Mucosa of rectum (tissue), 2 donors: ENCODE measurements at regions not wholly inside any gene's neighbourhood (a gene's known extent, or its start where the extent isn't known, plus 50 kb on each side); places are given as distances from the start of the nearest gene placed in this dataset.
"Not testable (repeated sequence)": the region's sequence is repeated elsewhere in the genome, so short reads cannot be mapped to it uniquely, and the experiment has no call there.

Source experiments
- H3K27ac ChIP-seq, 2 donors: one replicate each; pipeline ENCODE4 v1.7.0; 2013; ENCODE audit warnings: inconsistent platforms in 2 of 2, low read depth in 2 of 2, low read length in 2 of 2
- H3K27me3 ChIP-seq, 2 donors: one replicate each; pipeline ENCODE4 v1.7.0; 2013; ENCODE audit warnings: low read length in 2 of 2; ENCODE audit not compliant: control insufficient read depth in 2 of 2, insufficient read depth in 2 of 2
- H3K36me3 ChIP-seq, 2 donors: one replicate each; pipeline ENCODE4 v1.7.0; 2013; ENCODE audit warnings: low read length in 2 of 2; ENCODE audit not compliant: control insufficient read depth in 2 of 2, insufficient read depth in 2 of 2
- H3K4me1 ChIP-seq, 2 donors: one replicate each; pipeline ENCODE4 v1.7.0; 2013; ENCODE audit warnings: low read length in 2 of 2, mild to moderate bottlenecking in 1 of 2; ENCODE audit not compliant: control insufficient read depth in 2 of 2, insufficient read depth in 2 of 2
- H3K4me3 ChIP-seq, 2 donors: one replicate each; pipeline ENCODE4 v1.7.0; 2013; ENCODE audit warnings: low read length in 2 of 2
- H3K9ac ChIP-seq, 2 donors: one replicate each; pipeline ENCODE4 v1.7.0; 2013; ENCODE audit warnings: low read length in 2 of 2, low read depth in 1 of 2, mild to moderate bottlenecking in 1 of 2
- H3K9me3 ChIP-seq, 2 donors: one replicate each; pipeline ENCODE4 v1.7.0; 2013; ENCODE audit warnings: low read length in 2 of 2; ENCODE audit not compliant: control insufficient read depth in 2 of 2
- donor health status: healthy.
- donor health status: Normal muscosa, but diverticular disease.

DNA sequence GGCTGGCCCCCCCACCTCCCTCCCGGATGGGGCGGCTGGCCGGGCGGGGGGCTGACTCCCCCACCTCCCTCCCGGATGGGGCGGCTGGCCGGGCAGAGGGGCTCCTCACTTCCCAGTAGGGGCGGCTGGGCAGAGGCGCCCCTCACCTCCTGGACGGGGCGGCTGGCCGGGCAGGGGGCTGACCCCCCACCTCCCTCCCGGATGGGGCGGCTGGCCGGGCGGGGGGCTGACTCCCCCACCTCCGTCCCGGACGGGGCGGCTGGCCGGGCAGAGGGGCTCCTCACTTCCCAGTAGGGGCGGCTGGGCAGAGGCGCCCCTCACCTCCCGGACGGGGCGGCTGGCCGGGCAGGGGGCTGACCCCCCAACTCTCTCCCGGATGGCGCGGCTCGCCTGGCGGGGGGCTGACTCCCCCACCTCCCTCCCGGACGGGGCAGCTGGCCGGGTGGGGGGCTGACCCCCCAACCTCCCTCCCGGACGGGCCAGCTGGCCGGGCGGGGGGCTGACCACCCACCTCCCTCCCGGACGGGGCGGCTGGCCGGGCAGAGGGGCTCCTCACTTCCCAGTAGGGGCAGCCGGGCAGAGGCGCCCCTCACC, 194.1 kb upstream of the GRIA1 start:
- not testable (repeated sequence) for H3K9ac ChIP-seq, H3K4me1 ChIP-seq, H3K9me3 ChIP-seq, H3K27me3 ChIP-seq, H3K27ac ChIP-seq, H3K4me3 ChIP-seq, H3K36me3 ChIP-seq

- H3K9ac ChIP-seq = no peak overlapping the region
- no peaks in the 10 kb centered on the region for H3K9me3 ChIP-seq
- no peak overlapping the region for H3K4me3 ChIP-seq
- H3K36me3 ChIP-seq = no peaks in the 10 kb centered on the region
- no peaks in the 10 kb centered on the region for H3K4me1 ChIP-seq
- H3K27ac ChIP-seq = no peak overlapping the region
- H3K27me3 ChIP-seq = no peaks in the 10 kb centered on the region
Measured at GRCh38 chr5:153299891-153300290, 190.6 kb upstream of the GRIA1 start.

- no peak overlapping the region for H3K27ac ChIP-seq
- no peak overlapping the region for H3K4me3 ChIP-seq
- no peaks in the 10 kb centered on the region for H3K27me3 ChIP-seq
- no peaks in the 10 kb centered on the region for H3K4me1 ChIP-seq
- H3K36me3 ChIP-seq = no peaks in the 10 kb centered on the region
- H3K9ac ChIP-seq = no peak overlapping the region
- H3K9me3 ChIP-seq = peaks cover 0 to 3% of the 10 kb centered on the region in 2 donors
Measured at GRCh38 chr5:153308282-153308681, 182.2 kb upstream of the GRIA1 start.

GRCh38 chr5:153318556-153318955, 171.9 kb upstream of the GRIA1 start:
- H3K4me1 ChIP-seq = no peaks in the 10 kb centered on the region
- no peak overlapping the region for H3K4me3 ChIP-seq
- no peaks in the 10 kb centered on the region for H3K27me3 ChIP-seq
- H3K9ac ChIP-seq = no peak overlapping the region
- no peak overlapping the region for H3K27ac ChIP-seq
- no peaks in the 10 kb centered on the region for H3K36me3 ChIP-seq
- H3K9me3 ChIP-seq = peaks cover 0 to 2% of the 10 kb centered on the region in 2 donors

GRCh38 chr5:153321478-153321877, 169.0 kb upstream of the GRIA1 start:
- Histone ChIP-seq H3K9ac (no peak overlapping the region), H3K9me3 (peaks cover 0 to 2% of the 10 kb centered on the region in 2 donors), H3K36me3 (no peaks in the 10 kb centered on the region), H3K27me3 (no peaks in the 10 kb centered on the region), H3K27ac (no peak overlapping the region), H3K4me3 (no peak overlapping the region), H3K4me1 (no peaks in the 10 kb centered on the region)

DNA sequence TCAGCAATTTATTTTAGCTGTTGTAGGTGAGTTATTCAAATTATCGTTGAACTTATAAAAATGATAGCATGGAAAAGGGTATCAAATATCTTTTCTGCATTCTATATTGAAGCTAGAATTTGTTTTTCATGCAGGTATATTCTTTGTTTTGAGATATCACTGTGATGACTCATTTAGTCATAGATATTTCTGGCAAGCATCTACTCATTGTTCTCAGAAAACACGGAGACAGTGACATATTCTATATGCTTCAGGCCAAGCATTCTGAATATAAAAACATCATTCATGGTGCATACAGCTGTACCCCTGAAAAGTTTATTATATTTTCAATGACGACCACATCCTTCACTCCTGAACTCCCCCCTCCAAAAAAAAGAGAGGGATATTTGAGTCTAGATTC, 150.3 kb upstream of the GRIA1 start:
- no peak overlapping the region for H3K9ac ChIP-seq
- H3K27me3 ChIP-seq = no peaks in the 10 kb centered on the region
- H3K36me3 ChIP-seq = no peaks in the 10 kb centered on the region
- H3K27ac ChIP-seq = no peak overlapping the region
- H3K9me3 ChIP-seq = no peaks in the 10 kb centered on the region
- H3K4me1 ChIP-seq = no peaks in the 10 kb centered on the region
- no peak overlapping the region for H3K4me3 ChIP-seq

- H3K27me3 ChIP-seq = no peaks in the 10 kb centered on the region
- H3K27ac ChIP-seq = no peak overlapping the region
- H3K9me3 ChIP-seq = no peaks in the 10 kb centered on the region
- H3K36me3 ChIP-seq = no peaks in the 10 kb centered on the region
- no peak overlapping the region for H3K9ac ChIP-seq
- H3K4me1 ChIP-seq = no peaks in the 10 kb centered on the region
- H3K4me3 ChIP-seq = no peak overlapping the region
Measured at GRCh38 chr5:153340738-153341137, 149.7 kb upstream of the GRIA1 start.

DNA sequence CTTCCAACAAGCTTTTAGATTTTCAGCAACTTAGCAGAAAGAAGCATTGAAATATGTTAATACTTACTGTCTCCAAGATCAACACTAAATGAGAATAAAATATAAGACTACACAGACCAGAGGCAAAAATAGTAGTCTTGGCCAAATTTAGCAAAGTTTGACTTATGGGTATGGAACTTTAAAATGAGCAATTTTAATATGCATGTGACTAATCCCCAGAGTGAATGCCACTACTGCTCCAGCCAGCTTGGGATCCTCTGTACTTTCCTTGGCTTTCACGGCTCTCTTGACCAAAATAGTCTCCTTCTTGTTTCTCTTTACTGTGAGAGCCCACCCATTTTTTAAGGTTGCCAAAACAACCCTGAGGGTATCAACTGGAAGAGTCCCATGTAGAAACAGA, 148.0 kb upstream of the GRIA1 start:
- no peak overlapping the region for H3K27ac ChIP-seq
- H3K4me1 ChIP-seq = no peaks in the 10 kb centered on the region
- no peaks in the 10 kb centered on the region for H3K9me3 ChIP-seq
- no peak overlapping the region for H3K9ac ChIP-seq
- H3K27me3 ChIP-seq = no peaks in the 10 kb centered on the region
- no peak overlapping the region for H3K4me3 ChIP-seq
- H3K36me3 ChIP-seq = no peaks in the 10 kb centered on the region

- Histone ChIP-seq H3K27me3 (no peaks in the 10 kb centered on the region), H3K36me3 (no peaks in the 10 kb centered on the region), H3K27ac (no peak overlapping the region)
Measured at GRCh38 chr5:153347611-153348010, 142.9 kb upstream of the GRIA1 start.

DNA sequence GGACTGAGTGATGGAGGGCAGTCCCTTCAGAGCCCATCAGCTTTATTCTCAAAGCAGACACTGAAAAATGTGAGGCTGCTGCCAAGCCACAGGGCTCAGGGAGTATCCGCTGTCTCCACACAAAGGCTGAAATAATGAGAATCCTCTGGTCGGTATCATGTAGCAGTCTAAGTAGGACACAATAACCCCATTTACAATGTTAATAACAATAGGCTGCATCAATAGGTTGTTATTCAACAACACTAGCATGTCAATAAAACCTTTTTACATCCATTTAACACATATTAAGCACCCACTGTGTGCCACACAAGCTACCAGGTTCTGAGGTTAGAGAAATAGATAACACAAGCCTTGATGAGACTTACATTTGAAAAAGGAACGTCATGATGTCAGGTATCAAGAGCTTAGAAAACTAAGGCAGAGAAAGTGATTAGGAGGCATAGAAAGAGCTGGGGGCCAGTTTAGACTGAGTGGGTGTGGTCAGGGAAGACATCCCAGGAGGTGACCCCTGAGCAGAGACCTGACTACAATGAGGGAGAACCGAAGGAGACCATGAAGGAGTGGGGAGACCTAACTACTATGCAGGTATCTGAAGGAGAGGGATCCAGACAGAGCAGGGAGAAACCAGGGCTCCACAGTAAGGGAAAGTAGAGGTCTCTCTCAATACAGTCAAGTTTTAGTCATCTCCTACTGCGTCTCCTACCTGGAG, 140.1 kb upstream of the GRIA1 start:
- H3K9me3 ChIP-seq = no peaks in the 10 kb centered on the region
- no peak overlapping the region for H3K9ac ChIP-seq
- no peaks in the 10 kb centered on the region for H3K4me1 ChIP-seq
- H3K36me3 ChIP-seq = no peaks in the 10 kb centered on the region
- no peaks in the 10 kb centered on the region for H3K27me3 ChIP-seq
- no peak overlapping the region for H3K27ac ChIP-seq
- no peak overlapping the region for H3K4me3 ChIP-seq

More at GRCh38 chr5:153347611-153348010, 142.9 kb upstream of the GRIA1 start:
- H3K9ac ChIP-seq = no peak overlapping the region
- H3K4me3 ChIP-seq = no peak overlapping the region
- H3K4me1 ChIP-seq = no peaks in the 10 kb centered on the region
- H3K9me3 ChIP-seq = no peaks in the 10 kb centered on the region
